Activated naive CD8-positive, alpha-beta T cell treated with anti-CD3 and anti-CD28 coated beads, Interleukin-2, amount 10 ng/mL, durations not matched to agents 7 days and 5 days (primary cell): ENCODE measurements at regions not wholly inside any gene's neighbourhood (a gene's known extent, or its start where the extent isn't known, plus 50 kb on each side); places are given as distances from the start of the nearest gene placed in this dataset.
"Not testable (repeated sequence)": the region's sequence is repeated elsewhere in the genome, so short reads cannot be mapped to it uniquely, and the experiment has no call there.

Source experiments
- ATAC-seq: fragments of 150-1000 bp; cut with Tn5 transposase; one replicate; pipeline ENCODE4 v1.10.0; 2021; ENCODE audit warnings: low read depth, moderate library complexity
- POLR2A ChIA-PET: fragments of 350-600 bp; sonication (Branson Sonifier 250); formaldehyde crosslinking; loops from one replicate; lab custom pipeline; 2021; ENCODE audit warnings: antibody characterized with exemption; lab: Charles Lee
- DNase-seq: peaks from one replicate; pipeline ENCODE4 v3.0.0; 2021
- H3K27ac Mint-ChIP-seq: one replicate; pipeline ENCODE4 v1.8.0; 2022; ENCODE audit warnings: mild to moderate bottlenecking, mixed read lengths
- H3K27me3 Mint-ChIP-seq: one replicate; pipeline ENCODE4 v1.8.0; 2022; ENCODE audit warnings: mild to moderate bottlenecking, moderate library complexity, mixed read lengths
- H3K36me3 Mint-ChIP-seq: one replicate; pipeline ENCODE4 v1.8.0; 2021; ENCODE audit warnings: mild to moderate bottlenecking, mixed read lengths
- H3K4me1 Mint-ChIP-seq: one replicate; pipeline ENCODE4 v1.8.0; 2021; ENCODE audit warnings: mixed read lengths
- H3K4me3 Mint-ChIP-seq: one replicate; pipeline ENCODE4 v1.8.0; 2022; ENCODE audit warnings: mild to moderate bottlenecking, moderate library complexity, mixed read lengths
- H3K9me3 Mint-ChIP-seq: one replicate; pipeline ENCODE4 v1.8.0; 2021; ENCODE audit warnings: mixed read lengths

GRCh38 chr1:166597516-166597915, 241.8 kb upstream of the POGK start:
- ATAC-seq = no peak
- Mint-ChIP-seq H3K9me3 (no peaks in the 10 kb centered on the region), H3K4me3 (no peak overlapping the region), H3K4me1 (no peaks in the 10 kb centered on the region), H3K36me3 (no peaks in the 10 kb centered on the region), H3K27ac (no peak overlapping the region), H3K27me3 (peaks cover 8% of the 10 kb centered on the region)
- no peak for DNase-seq
- POLR2A ChIA-PET = no interaction called here

- H3K4me3 Mint-ChIP-seq = no peak overlapping the region
- no peak for DNase-seq
Observed at GRCh38 chr1:166600574-166600973, 238.7 kb upstream of the POGK start.

GRCh38 chr1:166601650-166602278, 237.5 kb upstream of the POGK start:
- DNase-seq (no peak), ATAC-seq (no peak)
- no peaks in the 10 kb centered on the region for H3K9me3 Mint-ChIP-seq
- no peak overlapping the region for H3K4me3 Mint-ChIP-seq
- POLR2A ChIA-PET = no interaction called here
- no peaks in the 10 kb centered on the region for H3K36me3 Mint-ChIP-seq
- H3K27ac Mint-ChIP-seq = no peak overlapping the region
- no peaks in the 10 kb centered on the region for H3K4me1 Mint-ChIP-seq
- H3K27me3 Mint-ChIP-seq = peaks cover 4% of the 10 kb centered on the region

More at GRCh38 chr1:166600574-166600973, 238.7 kb upstream of the POGK start:
- Mint-ChIP-seq H3K27me3 (peaks cover 4% of the 10 kb centered on the region), H3K36me3 (no peaks in the 10 kb centered on the region), H3K9me3 (no peaks in the 10 kb centered on the region), H3K4me1 (no peaks in the 10 kb centered on the region), H3K27ac (no peak overlapping the region)
- POLR2A ChIA-PET = no interaction called here
- no peak for ATAC-seq

- H3K36me3 Mint-ChIP-seq, POLR2A ChIA-PET, H3K4me1 Mint-ChIP-seq, H3K4me3 Mint-ChIP-seq, H3K27ac Mint-ChIP-seq, H3K9me3 Mint-ChIP-seq, H3K27me3 Mint-ChIP-seq, DNase-seq, ATAC-seq: not testable (repeated sequence)
Observed at GRCh38 chr1:166602801-166603200, 236.5 kb upstream of the POGK start.

DNA sequence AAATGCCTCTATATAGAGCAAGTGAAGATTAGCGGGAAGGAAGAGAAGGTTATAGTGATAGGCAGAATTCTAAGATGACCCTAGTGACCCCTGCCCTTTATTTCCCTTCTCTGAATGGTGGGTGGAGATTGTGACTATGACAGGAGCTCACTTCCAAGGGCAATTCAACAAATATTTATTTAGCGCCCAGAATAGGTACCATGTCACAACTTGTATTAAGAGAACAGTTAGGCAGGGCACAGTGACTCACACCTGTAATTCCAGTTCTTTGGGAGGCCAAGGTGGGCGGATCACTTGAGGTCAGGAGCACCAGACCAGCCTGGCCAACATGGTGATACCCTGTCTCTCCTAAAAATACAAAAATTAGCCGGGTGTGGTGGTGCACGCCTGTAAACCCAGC, 236.0 kb upstream of the POGK start:
- H3K4me3 Mint-ChIP-seq = no peak overlapping the region
- H3K27ac Mint-ChIP-seq = no peak overlapping the region
- ATAC-seq = no peak
- peaks cover 2% of the 10 kb centered on the region for H3K27me3 Mint-ChIP-seq
- DNase-seq = no peak
- H3K4me1 Mint-ChIP-seq = no peaks in the 10 kb centered on the region
- no peaks in the 10 kb centered on the region for H3K9me3 Mint-ChIP-seq
- H3K36me3 Mint-ChIP-seq = no peaks in the 10 kb centered on the region
- POLR2A ChIA-PET = no interaction called here

DNA sequence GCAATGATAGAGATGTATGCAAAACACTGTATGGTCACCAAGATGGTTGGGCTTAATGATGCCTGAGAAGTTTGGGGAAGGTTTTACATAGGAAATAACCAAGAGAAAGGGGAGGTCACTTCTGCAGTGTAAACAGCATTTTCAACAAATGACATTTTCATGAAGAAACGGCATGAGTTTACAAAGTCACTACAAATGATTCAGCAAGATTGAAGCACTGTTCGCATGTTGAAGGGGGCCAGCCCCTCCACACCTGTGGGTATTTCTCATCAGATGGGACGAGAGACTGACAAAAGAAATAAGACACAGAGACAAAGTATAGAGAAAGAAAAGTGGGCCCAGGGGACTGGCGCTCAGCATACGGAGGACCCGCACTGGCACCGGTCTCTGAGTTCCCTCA, 234.1 kb upstream of the POGK start:
- no peaks in the 10 kb centered on the region for H3K4me1 Mint-ChIP-seq
- no peaks in the 10 kb centered on the region for H3K9me3 Mint-ChIP-seq
- H3K4me3 Mint-ChIP-seq = no peak overlapping the region
- H3K36me3 Mint-ChIP-seq = no peaks in the 10 kb centered on the region
- POLR2A ChIA-PET = no interaction called here
- no peaks in the 10 kb centered on the region for H3K27me3 Mint-ChIP-seq
- DNase-seq = no peak
- ATAC-seq = no peak
- no peak overlapping the region for H3K27ac Mint-ChIP-seq

DNA sequence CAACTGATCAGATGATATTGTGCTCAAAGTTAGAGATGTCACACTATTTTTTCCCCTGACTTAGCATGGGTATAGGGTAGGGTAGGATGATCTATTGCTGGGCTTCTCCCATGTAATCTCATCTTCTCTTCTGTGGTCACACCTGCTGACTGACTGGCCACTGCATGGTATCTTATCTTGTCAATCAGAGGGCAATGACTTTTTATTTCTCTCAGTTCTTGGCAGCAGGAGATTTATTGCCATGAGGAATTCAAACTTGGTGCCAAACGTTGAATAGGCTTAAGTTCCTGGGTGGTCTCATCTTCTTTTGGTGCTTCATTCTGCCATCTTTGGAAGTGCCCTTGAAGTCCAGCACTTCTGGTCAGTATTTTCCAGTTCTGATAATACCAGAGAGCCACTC, 226.4 kb upstream of the POGK start:
- Mint-ChIP-seq H3K27ac (no peak overlapping the region), H3K27me3 (peaks cover 3% of the 10 kb centered on the region), H3K9me3 (no peaks in the 10 kb centered on the region), H3K4me3 (no peak overlapping the region), H3K4me1 (no peaks in the 10 kb centered on the region), H3K36me3 (no peaks in the 10 kb centered on the region)
- ATAC-seq (no peak), DNase-seq (no peak)
- POLR2A ChIA-PET = no interaction called here

- no peaks in the 10 kb centered on the region for H3K9me3 Mint-ChIP-seq
- H3K4me1 Mint-ChIP-seq = no peaks in the 10 kb centered on the region
- H3K4me3 Mint-ChIP-seq = no peak overlapping the region
- DNase-seq (no peak), ATAC-seq (no peak)
- peaks cover 10% of the 10 kb centered on the region for H3K27me3 Mint-ChIP-seq
- H3K36me3 Mint-ChIP-seq = no peaks in the 10 kb centered on the region
- H3K27ac Mint-ChIP-seq = no peak overlapping the region
- POLR2A ChIA-PET = no interaction called here
Observed at GRCh38 chr1:166616206-166616605, 223.1 kb upstream of the POGK start.

DNA sequence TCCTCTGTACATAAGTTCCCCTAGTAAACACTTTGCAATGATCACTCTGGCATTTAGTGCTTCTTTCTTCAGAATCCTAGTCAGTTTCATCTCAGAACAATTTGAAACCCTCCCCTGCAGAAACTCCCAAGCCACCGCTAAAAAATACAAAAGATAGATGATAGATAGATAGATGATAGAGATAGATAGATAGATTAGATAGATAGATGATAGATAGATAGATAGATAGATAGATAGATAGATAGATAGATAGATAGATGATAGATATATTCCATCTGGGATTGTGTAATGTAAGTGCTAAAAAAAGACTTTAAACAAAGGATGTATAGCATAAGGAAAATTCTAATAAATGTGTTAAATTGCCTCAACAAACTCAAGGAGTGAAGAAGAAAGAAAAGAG, 212.6 kb upstream of the POGK start:
- POLR2A ChIA-PET = no interaction called here
- H3K27me3 Mint-ChIP-seq = peaks cover 4% of the 10 kb centered on the region
- H3K4me1 Mint-ChIP-seq = no peaks in the 10 kb centered on the region
- H3K36me3 Mint-ChIP-seq = no peaks in the 10 kb centered on the region
- no peaks in the 10 kb centered on the region for H3K9me3 Mint-ChIP-seq
- no peak for ATAC-seq
- no peak overlapping the region for H3K27ac Mint-ChIP-seq
- H3K4me3 Mint-ChIP-seq = no peak overlapping the region
- DNase-seq = no peak

DNA sequence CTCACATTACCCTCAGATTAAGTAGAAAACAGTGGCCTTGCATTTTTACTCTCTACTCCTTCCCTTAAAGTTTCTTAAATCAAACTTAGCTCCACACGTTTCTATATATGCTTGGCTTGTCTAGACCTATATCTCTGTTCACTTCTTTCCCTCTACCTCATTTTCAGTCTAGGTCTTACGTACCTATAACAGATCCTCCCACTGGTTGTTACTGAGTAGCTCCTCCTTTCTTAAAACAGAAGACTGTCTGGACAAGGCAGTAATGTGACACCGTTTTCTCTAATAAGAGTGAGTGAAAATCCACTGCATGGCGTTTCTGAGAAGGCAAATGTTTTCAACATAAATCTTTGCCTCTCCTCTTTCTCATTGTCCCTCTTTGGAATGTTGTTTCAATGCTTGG, 211.7 kb upstream of the POGK start:
- no peaks in the 10 kb centered on the region for H3K4me1 Mint-ChIP-seq
- POLR2A ChIA-PET = no interaction called here
- H3K4me3 Mint-ChIP-seq = no peak overlapping the region
- peaks cover 4% of the 10 kb centered on the region for H3K27me3 Mint-ChIP-seq
- DNase-seq (no peak), ATAC-seq (no peak)
- H3K9me3 Mint-ChIP-seq = no peaks in the 10 kb centered on the region
- no peak overlapping the region for H3K27ac Mint-ChIP-seq
- H3K36me3 Mint-ChIP-seq = no peaks in the 10 kb centered on the region

DNA sequence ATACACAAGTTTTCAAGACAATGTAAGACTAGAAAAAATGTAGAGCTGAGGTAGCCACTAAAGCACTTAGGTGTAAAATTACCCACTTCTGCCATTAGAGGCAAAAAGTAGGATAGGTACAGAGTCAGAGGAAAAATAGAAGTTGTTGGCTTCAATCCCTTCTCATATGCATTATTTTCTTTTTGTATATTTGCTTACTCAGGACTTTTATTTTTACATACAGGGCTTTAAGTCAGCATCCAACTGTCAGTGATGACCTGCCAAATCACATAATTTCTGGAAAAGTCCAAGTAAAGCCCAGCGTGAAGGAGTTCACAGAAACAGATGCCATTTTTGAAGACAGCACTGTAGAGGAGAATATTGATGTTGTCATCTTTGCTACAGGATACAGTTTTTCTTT, 211.0 kb upstream of the POGK start:
- Mint-ChIP-seq H3K27me3 (peaks cover 4% of the 10 kb centered on the region), H3K36me3 (no peaks in the 10 kb centered on the region), H3K4me1 (no peaks in the 10 kb centered on the region), H3K27ac (no peak overlapping the region), H3K4me3 (no peak overlapping the region), H3K9me3 (no peaks in the 10 kb centered on the region)
- DNase-seq (no peak), ATAC-seq (no peak)
- POLR2A ChIA-PET = no interaction called here

DNA sequence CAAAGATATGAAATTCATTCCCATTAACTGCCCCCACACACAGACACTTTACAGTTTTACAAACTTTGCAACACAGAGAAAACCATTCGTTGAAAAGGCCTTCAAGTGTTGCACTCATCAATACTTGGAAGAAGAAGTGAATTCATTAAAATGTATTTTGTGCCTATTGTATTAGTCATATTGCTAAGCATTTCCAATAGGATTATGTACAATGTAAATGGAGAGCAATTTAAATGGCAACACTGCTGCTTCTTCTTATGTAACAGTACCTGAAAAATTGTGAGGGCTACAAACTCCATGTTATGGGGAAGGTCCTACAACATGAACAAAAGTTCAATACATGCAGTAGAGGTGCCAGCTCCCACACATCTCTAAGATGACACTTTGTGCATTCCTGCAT, 209.3 kb upstream of the POGK start:
- ATAC-seq (no peak), DNase-seq (no peak)
- POLR2A ChIA-PET = no interaction called here
- no peaks in the 10 kb centered on the region for H3K36me3 Mint-ChIP-seq
- no peak overlapping the region for H3K4me3 Mint-ChIP-seq
- no peak overlapping the region for H3K27ac Mint-ChIP-seq
- H3K27me3 Mint-ChIP-seq = peaks cover 4% of the 10 kb centered on the region
- no peaks in the 10 kb centered on the region for H3K4me1 Mint-ChIP-seq
- no peaks in the 10 kb centered on the region for H3K9me3 Mint-ChIP-seq

DNA sequence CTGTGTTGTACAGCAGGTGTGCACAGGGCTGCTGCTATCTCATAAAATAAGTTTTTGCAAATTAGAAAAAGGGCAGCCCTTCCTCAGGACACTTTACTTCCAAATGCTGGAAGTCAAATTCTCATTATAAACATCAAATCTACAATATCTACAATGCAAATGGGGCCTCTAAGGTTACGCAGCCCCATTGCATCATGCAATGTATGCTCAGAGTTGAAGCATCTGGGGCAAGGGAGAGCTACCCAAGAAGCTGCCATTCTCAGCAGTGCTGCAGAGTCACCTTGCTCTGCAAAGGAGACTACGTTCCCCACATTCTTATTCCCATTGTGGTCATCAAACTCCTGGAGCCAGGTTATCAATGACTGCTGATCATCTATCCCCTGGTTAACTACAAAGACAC, 208.9 kb upstream of the POGK start:
- Mint-ChIP-seq H3K4me3 (no peak overlapping the region), H3K36me3 (no peaks in the 10 kb centered on the region), H3K27ac (no peak overlapping the region), H3K4me1 (no peaks in the 10 kb centered on the region), H3K9me3 (no peaks in the 10 kb centered on the region), H3K27me3 (peaks cover 4% of the 10 kb centered on the region)
- POLR2A ChIA-PET = no interaction called here
- DNase-seq (no peak), ATAC-seq (no peak)

GRCh38 chr1:166638137-166638536, 201.1 kb upstream of the POGK start:
- H3K4me3 Mint-ChIP-seq = no peak overlapping the region
- peaks cover 1% of the 10 kb centered on the region for H3K9me3 Mint-ChIP-seq
- POLR2A ChIA-PET = no interaction called here
- H3K27me3 Mint-ChIP-seq = peaks cover 4% of the 10 kb centered on the region
- ATAC-seq (no peak), DNase-seq (no peak)
- H3K27ac Mint-ChIP-seq = no peak overlapping the region
- no peaks in the 10 kb centered on the region for H3K36me3 Mint-ChIP-seq
- no peaks in the 10 kb centered on the region for H3K4me1 Mint-ChIP-seq

DNA sequence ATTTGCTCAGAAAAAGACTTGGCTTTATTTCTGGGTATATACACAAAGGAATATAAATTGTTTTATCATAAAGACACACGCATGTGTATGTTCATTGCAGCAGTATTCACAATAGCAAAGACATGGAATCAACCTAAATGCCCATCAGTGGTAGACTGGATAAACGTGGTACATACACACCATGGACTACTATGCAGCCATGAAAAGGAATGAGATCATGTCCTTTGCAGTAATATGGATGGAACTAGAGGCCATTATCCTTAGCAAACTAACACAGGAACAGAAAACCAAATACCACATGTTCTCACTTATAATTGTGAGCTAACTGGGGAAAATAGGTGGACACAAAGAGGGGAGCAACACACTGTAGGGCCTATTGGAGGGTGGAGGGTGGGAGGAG, 182.0 kb upstream of the POGK start:
- H3K27ac Mint-ChIP-seq, H3K4me3 Mint-ChIP-seq, POLR2A ChIA-PET, H3K4me1 Mint-ChIP-seq, ATAC-seq, H3K9me3 Mint-ChIP-seq, DNase-seq, H3K36me3 Mint-ChIP-seq, H3K27me3 Mint-ChIP-seq: not testable (repeated sequence)
